ENCODE measurements at regions not wholly inside any gene's neighbourhood (a gene's known extent, or its start where the extent isn't known, plus 50 kb on each side); places are given as distances from the start of the nearest gene placed in this dataset.
A peak's percentile ranks its signal among the peaks of the same experiment; 100 is the strongest.

GRCh38 chr10:62594093-62594520 is 210.4 kb upstream of the ADO start:
- BruUV-seq (replicated peaks), result no TSS peak
- Histone ChIP-seq H3K4me3 (replicated peaks in 1 of 3; ENCODE audit: insufficient read depth in 1 of 3, low read depth in 1 of 3, low read length in 3 of 3) (no peak overlapping the region), H3K27ac (ENCODE audit: insufficient read depth, low read depth, low read length) (no peak overlapping the region), H3K9ac (replicated peaks; ENCODE audit: extremely low read depth, insufficient read depth, low read length) (no peak overlapping the region), H2AFZ (ENCODE audit: low read depth, low read length) (no peak overlapping the region), H3K4me2 (ENCODE audit: insufficient read depth, low read length) (no peak overlapping the region), H3K36me3 (ENCODE audit: control insufficient read depth in 2 of 2, extremely low read depth in 1 of 2, insufficient read depth in 2 of 2, low read length in 2 of 2) (no peaks in the 10 kb centered on the region), H3K79me2 (ENCODE audit: control insufficient read depth, insufficient read depth, low read length) (no peaks in the 10 kb centered on the region), H3K9me3 (replicated peaks; ENCODE audit: control insufficient read depth, insufficient read depth, low read length) (no peaks in the 10 kb centered on the region), H4K20me1 (replicated peaks; ENCODE audit: control insufficient read depth, extremely low read depth, insufficient read depth, low read length) (no peaks in the 10 kb centered on the region), H3K9me1 (replicated peaks; ENCODE audit: control insufficient read depth, extremely low read depth, insufficient read depth, low read length) (no peaks in the 10 kb centered on the region), H3K27me3 (ENCODE audit: control insufficient read depth in 2 of 2, insufficient read depth in 2 of 2, low read length in 2 of 2) (peaks cover 0 to 2% of the 10 kb centered on the region in 2 experiments), H3K4me1 (ENCODE audit: control insufficient read depth, extremely low read depth, insufficient read depth, low read length) (peaks cover 7% of the 10 kb centered on the region)
- DNase-seq (ENCODE audit: low read depth, low spot score) (peak; percentile 51), FAIRE-seq (peak; percentile 72)
- ChIA-PET CTCF (interaction anchor here (0.9 to 4.6 kb wide), 11 partner anchors 9 to 1226 kb away, joined by 3 to 79 read pairs (median 5); partner anchors contain the start of gene NRBF2), POLR2A (no interaction called here)
- dilution Hi-C loops (cut with MboI; ENCODE audit: extremely low pct_ligation_motif_present, low sequenced_read_pairs), result no loop called here
- TF ChIP-seq JUN (IDR thresholded peaks at IDR 0.05; ENCODE audit: borderline replicate concordance, insufficient read depth, insufficient read length, low read depth) (no peak), MAX (IDR thresholded peaks at IDR 0.05; ENCODE audit: insufficient read depth, insufficient read length) (no peak), EZH2 (IDR thresholded peaks at IDR 0.05; ENCODE audit: borderline replicate concordance, low read depth, low read length, severe bottlenecking) (no peak)
- TF ChIP-seq, protein P1, sequence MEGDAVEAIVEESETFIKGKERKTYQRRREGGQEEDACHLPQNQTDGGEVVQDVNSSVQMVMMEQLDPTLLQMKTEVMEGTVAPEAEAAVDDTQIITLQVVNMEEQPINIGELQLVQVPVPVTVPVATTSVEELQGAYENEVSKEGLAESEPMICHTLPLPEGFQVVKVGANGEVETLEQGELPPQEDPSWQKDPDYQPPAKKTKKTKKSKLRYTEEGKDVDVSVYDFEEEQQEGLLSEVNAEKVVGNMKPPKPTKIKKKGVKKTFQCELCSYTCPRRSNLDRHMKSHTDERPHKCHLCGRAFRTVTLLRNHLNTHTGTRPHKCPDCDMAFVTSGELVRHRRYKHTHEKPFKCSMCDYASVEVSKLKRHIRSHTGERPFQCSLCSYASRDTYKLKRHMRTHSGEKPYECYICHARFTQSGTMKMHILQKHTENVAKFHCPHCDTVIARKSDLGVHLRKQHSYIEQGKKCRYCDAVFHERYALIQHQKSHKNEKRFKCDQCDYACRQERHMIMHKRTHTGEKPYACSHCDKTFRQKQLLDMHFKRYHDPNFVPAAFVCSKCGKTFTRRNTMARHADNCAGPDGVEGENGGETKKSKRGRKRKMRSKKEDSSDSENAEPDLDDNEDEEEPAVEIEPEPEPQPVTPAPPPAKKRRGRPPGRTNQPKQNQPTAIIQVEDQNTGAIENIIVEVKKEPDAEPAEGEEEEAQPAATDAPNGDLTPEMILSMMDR (IDR thresholded peaks at IDR 0.05; ENCODE audit: extremely low read depth in 1 of 2, insufficient read depth in 1 of 2, low read depth in 1 of 2, low read length in 2 of 2), result peak; percentile 74 to 81
- intact Hi-C loops (cut with micrococcal nuclease), result loop anchor here (1.0 to 5.0 kb wide), 7 partner anchors 157 to 564 kb away; partner anchors contain the start of genes NRBF2 and RTKN2

DNA sequence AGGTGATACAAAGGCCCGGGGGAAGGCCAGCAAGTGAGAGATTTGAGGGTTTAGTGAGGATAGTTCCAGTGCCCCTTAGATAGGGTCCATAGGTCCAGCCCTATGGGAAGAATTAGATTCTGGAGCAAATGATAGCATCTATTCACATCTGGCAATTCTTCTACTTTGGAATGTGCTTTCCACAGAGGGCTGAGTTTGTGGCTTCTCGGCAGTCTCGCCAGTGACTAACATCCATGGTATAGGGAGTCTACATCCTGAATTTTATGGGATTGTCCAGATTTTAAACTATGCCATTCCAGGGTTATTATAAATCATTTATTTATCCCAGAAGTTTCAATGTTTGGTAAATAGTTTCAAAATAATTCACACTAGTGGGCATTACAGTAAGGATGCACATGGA is 207.3 kb upstream of the ADO start:
- dilution Hi-C loops (cut with MboI; ENCODE audit: extremely low pct_ligation_motif_present, low sequenced_read_pairs) (no loop called here), intact Hi-C loops (cut with micrococcal nuclease) (no loop called here)
- FAIRE-seq, result no peak

More for the DNA sequence above, 207.3 kb upstream of the ADO start:
- POLR2A ChIA-PET, result interaction anchor here (0.7 kb wide), 1 partner anchor 71 kb away, joined by 8 read pairs; no protein-coding TSS in a partner anchor
- CTCF ChIA-PET, result interaction anchor here (1.0 to 4.6 kb wide), 3 partner anchors 220 to 560 kb away, joined by 6 to 50 read pairs (median 17); no protein-coding TSS in a partner anchor
- Histone ChIP-seq H3K9me1 (replicated peaks; ENCODE audit: control insufficient read depth, extremely low read depth, insufficient read depth, low read length) (no peaks in the 10 kb centered on the region), H3K9me3 (replicated peaks; ENCODE audit: control insufficient read depth, insufficient read depth, low read length) (no peaks in the 10 kb centered on the region), H3K9ac (replicated peaks; ENCODE audit: extremely low read depth, insufficient read depth, low read length) (no peak overlapping the region), H4K20me1 (replicated peaks; ENCODE audit: control insufficient read depth, extremely low read depth, insufficient read depth, low read length) (no peaks in the 10 kb centered on the region), H3K4me3 (replicated peaks in 1 of 3; ENCODE audit: insufficient read depth in 1 of 3, low read depth in 1 of 3, low read length in 3 of 3) (no peak overlapping the region), H3K4me2 (ENCODE audit: insufficient read depth, low read length) (no peak overlapping the region), H3K79me2 (ENCODE audit: control insufficient read depth, insufficient read depth, low read length) (no peaks in the 10 kb centered on the region), H3K4me1 (ENCODE audit: control insufficient read depth, extremely low read depth, insufficient read depth, low read length) (no peaks in the 10 kb centered on the region), H3K27me3 (ENCODE audit: control insufficient read depth in 2 of 2, insufficient read depth in 2 of 2, low read length in 2 of 2) (peaks cover 1 to 6% of the 10 kb centered on the region in 2 experiments), H2AFZ (ENCODE audit: low read depth, low read length) (no peak overlapping the region), H3K27ac (ENCODE audit: insufficient read depth, low read depth, low read length) (no peak overlapping the region), H3K36me3 (ENCODE audit: control insufficient read depth in 2 of 2, extremely low read depth in 1 of 2, insufficient read depth in 2 of 2, low read length in 2 of 2) (no peaks in the 10 kb centered on the region)
- BruUV-seq (replicated peaks), result no TSS peak
- TF ChIP-seq POLR2AphosphoS5 (IDR thresholded peaks at IDR 0.05; ENCODE audit: insufficient read depth, low read depth, low read length), result no peak
- TF ChIP-seq MAX (IDR thresholded peaks at IDR 0.05; ENCODE audit: insufficient read depth, insufficient read length), result no peak
- TF ChIP-seq JUN (IDR thresholded peaks at IDR 0.05; ENCODE audit: borderline replicate concordance, insufficient read depth, insufficient read length, low read depth), result no peak
- no peak for TF ChIP-seq POLR2A (IDR thresholded peaks at IDR 0.05; ENCODE audit: low read depth, low read length)
- no peak for TF ChIP-seq GATA2 (IDR thresholded peaks at IDR 0.05; ENCODE audit: insufficient read depth, insufficient read length, low read depth, low read length)
- no peak for TF ChIP-seq FOS (IDR thresholded peaks at IDR 0.05; ENCODE audit: borderline replicate concordance, insufficient read depth, low read length)
- no peak for TF ChIP-seq EZH2 (IDR thresholded peaks at IDR 0.05; ENCODE audit: borderline replicate concordance, low read depth, low read length, severe bottlenecking)
- no peak for TF ChIP-seq MYC (IDR thresholded peaks at IDR 0.05; ENCODE audit: low read depth, low read length)
- TF ChIP-seq, protein P1 (IDR thresholded peaks at IDR 0.05; ENCODE audit: extremely low read depth in 1 of 2, insufficient read depth in 1 of 2, low read depth in 1 of 2, low read length in 2 of 2), result no peak
- DNase-seq (ENCODE audit: low read depth, low spot score), result no peak
